ENCODE measurements at regions not wholly inside any gene's neighbourhood (a gene's known extent, or its start where the extent isn't known, plus 50 kb on each side); places are given as distances from the start of the nearest gene placed in this dataset.

DNA sequence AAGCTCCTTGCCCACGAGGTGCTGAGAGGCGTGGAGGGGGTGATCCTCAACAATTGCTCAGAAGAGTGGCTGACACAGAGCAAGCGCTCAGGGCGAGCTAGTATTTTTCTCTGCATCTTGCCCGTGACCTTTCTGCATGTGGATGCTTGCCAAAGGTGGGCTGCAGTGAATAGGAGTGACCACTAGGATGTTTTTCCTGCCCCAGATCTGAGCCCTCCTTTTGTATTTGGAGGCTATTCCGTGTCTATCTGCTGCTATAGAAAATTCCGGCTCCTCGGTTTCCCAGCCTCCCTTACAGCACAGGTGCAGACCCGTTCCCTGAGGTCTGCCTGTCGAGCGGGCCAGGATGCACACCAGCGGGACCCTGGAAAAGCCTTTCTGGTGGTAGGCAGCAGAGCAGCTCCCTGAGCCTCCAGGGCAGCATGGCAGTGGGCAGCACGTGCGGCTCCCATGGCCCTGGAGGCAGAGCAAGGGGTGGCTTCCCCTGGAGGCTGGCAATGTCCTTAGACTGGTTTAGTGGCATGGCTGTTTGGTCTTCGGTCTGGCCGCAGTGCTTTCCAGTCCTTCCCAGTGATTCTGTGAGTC lies 145.1 kb upstream of the PCBD1 start:
- Histone ChIP-seq H3K36me3 (no peaks in the 10 kb centered on the region), H3F3A (ENCODE audit: low read depth) (no peaks in the 10 kb centered on the region), H4K20me1 (ENCODE audit: low read depth) (no peaks in the 10 kb centered on the region), H3K27me3 (no peaks in the 10 kb centered on the region), H3K4me2 (no peak overlapping the region), H3K9ac (no peak overlapping the region), H3K79me2 (ENCODE audit: low read depth) (no peaks in the 10 kb centered on the region), H2AFZ (replicated peaks) (no peak overlapping the region), H3K9me3 (ENCODE audit: low read depth) (no peaks in the 10 kb centered on the region), H3K27ac (no peak overlapping the region), H3K4me1 (peaks cover 13% of the 10 kb centered on the region), H3K4me3 (no peak overlapping the region)
- Mint-ChIP-seq H3K9me3 (no peaks in the 10 kb centered on the region), H3K27me3 (ENCODE audit: insufficient read depth, low read depth) (peaks cover 15% of the 10 kb centered on the region), H3K4me3 (no peak overlapping the region), H3K36me3 (peaks cover 2% of the 10 kb centered on the region), H3K4me1 (peaks cover 21% of the 10 kb centered on the region), H3K27ac (no peak overlapping the region)
- TF ChIP-seq EZH2 (IDR thresholded peaks at IDR 0.05) (no peak), EZH2phosphoT487 (IDR thresholded peaks at IDR 0.05) (no peak), CTCF (IDR thresholded peaks at IDR 0.05) (peak; percentile 39)
- DNase-seq (ENCODE audit: low spot score) = no peak

DNA sequence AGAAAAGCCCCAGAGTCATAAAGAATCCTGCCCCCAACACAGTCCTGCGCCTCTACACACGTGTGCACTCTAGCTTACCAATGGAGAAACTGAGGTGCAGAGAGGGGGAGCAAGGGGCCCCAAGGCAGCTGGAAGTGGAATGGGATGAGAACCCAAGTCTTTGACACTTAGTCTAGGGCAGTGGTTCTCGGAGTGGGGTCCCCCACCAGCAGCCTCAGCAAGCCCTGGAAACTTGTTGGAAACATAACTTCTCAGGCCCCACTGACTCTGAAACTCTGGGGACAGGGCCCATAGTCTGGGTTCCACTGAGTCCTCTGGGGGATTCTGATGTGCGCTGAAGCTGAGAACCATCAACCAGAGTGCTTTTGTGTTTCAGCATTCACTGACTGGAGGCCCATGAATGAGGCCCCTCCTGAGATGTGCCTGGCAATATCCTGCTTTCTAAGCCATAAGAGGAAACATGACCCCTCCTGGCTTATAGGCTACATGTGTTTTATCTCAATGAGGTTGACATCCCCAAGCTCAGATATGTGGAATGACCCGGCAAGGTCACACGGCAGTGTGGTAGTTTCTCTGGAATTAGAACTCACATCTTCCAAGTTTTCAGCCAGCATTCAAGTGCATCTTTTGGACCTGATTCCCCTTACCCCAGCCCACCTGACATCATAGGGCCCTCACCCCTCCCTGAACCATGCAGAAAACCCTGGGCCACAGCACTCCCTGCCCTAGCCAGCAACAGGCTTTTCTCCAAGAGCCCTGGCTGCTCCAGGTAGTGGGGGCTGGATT lies 147.3 kb upstream of the PCBD1 start:
- Histone ChIP-seq H3K9ac (no peak overlapping the region), H2AFZ (replicated peaks) (no peak overlapping the region), H3K36me3 (no peaks in the 10 kb centered on the region), H4K20me1 (ENCODE audit: low read depth) (no peaks in the 10 kb centered on the region), H3K9me3 (ENCODE audit: low read depth) (no peaks in the 10 kb centered on the region), H3K4me1 (peaks cover 17% of the 10 kb centered on the region), H3K27me3 (no peaks in the 10 kb centered on the region), H3K79me2 (ENCODE audit: low read depth) (no peaks in the 10 kb centered on the region), H3K4me2 (no peak overlapping the region), H3F3A (ENCODE audit: low read depth) (no peaks in the 10 kb centered on the region), H3K4me3 (no peak overlapping the region), H3K27ac (no peak overlapping the region)
- no peak for DNase-seq (ENCODE audit: low spot score)
- Mint-ChIP-seq H3K27ac (no peak overlapping the region), H3K4me1 (peaks cover 28% of the 10 kb centered on the region), H3K36me3 (peaks cover 2% of the 10 kb centered on the region), H3K9me3 (no peaks in the 10 kb centered on the region), H3K27me3 (ENCODE audit: insufficient read depth, low read depth) (peaks cover 15% of the 10 kb centered on the region), H3K4me3 (no peak overlapping the region)
- no peak for TF ChIP-seq EZH2phosphoT487 (IDR thresholded peaks at IDR 0.05)
- no peak for TF ChIP-seq EZH2 (IDR thresholded peaks at IDR 0.05)
- TF ChIP-seq CTCF (IDR thresholded peaks at IDR 0.05) = no peak

DNA sequence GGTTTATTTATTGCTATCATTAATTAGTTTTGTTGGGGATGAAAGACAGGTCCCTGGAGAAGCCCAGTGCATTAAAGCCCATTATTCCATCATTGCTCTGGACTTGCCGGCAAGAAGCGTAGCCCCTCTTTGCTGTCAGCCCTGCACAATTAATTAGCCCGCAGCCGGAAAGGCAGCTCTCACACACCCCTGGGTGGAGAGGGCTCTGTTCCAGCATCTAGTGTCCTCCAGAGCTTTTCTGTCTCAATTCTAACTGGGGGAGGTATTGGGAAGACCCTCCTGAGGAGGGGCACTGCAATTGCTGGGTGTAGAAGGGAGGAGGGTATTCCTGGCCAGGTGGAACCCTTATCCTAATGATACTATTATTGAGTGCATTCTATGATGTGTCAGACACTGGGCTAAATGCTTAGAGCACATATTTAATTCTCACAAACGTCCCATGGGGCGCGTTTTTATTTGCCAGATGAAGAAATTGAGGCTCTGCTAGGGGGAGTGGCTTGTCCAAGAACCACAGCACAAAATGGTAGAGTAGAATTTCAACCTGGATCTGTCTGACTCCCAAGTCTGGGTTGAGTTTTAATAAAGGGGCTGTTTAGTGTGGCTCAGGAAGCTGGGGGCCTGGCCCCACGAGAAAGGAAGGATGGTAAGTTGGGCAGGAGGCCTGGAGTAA lies 148.1 kb upstream of the PCBD1 start:
- DNase-seq (ENCODE audit: low spot score) = no peak
- H3F3A ChIP-seq (ENCODE audit: low read depth) = no peaks in the 10 kb centered on the region
- H3K9ac ChIP-seq = no peak overlapping the region
- H3K27me3 ChIP-seq = no peaks in the 10 kb centered on the region
- H3K36me3 Mint-ChIP-seq = peaks cover 2% of the 10 kb centered on the region
- no peak overlapping the region for H2AFZ ChIP-seq (replicated peaks)
- no peaks in the 10 kb centered on the region for H3K36me3 ChIP-seq
- no peaks in the 10 kb centered on the region for H3K9me3 Mint-ChIP-seq
- H3K4me3 ChIP-seq = no peak overlapping the region
- H3K9me3 ChIP-seq (ENCODE audit: low read depth) = no peaks in the 10 kb centered on the region
- TF ChIP-seq EZH2 (IDR thresholded peaks at IDR 0.05) = no peak
- H3K4me2 ChIP-seq = no peak overlapping the region
- H3K27ac ChIP-seq = no peak overlapping the region
- H3K27me3 Mint-ChIP-seq (ENCODE audit: insufficient read depth, low read depth) = peaks cover 18% of the 10 kb centered on the region
- peaks cover 34% of the 10 kb centered on the region for H3K4me1 Mint-ChIP-seq
- no peaks in the 10 kb centered on the region for H4K20me1 ChIP-seq (ENCODE audit: low read depth)
- H3K4me1 ChIP-seq = peaks cover 17% of the 10 kb centered on the region
- H3K4me3 Mint-ChIP-seq = no peak overlapping the region
- H3K79me2 ChIP-seq (ENCODE audit: low read depth) = no peaks in the 10 kb centered on the region
- no peak overlapping the region for H3K27ac Mint-ChIP-seq

Data from neural progenitor cell (in vitro differentiated cells).